ENCODE measurements at regions not wholly inside any gene's neighbourhood (a gene's known extent, or its start where the extent isn't known, plus 50 kb on each side); places are given as distances from the start of the nearest gene placed in this dataset.

DNA sequence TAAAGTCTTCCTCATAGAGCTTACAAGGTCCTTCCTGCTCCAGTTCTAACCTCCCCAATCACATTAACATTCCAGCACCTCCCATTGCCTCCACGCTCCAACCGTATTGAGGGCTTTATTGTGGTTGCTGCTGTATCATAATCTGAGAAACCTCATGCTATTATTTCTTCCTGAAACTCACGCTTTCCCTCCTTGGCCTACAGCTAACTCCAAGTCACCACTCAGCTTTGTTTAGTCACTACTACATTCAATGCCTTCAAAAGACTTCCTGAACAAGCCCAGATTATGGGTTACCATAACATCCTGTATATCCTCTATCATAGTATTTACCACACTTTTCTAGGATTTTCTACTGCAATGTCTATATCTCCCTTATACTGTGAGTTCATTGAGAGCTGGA lies 230.4 kb downstream of the IKZF2 start:
- TF ChIP-seq EZH2 (IDR thresholded peaks at IDR 0.05), result no peak
- no peak for TF ChIP-seq FOXP2 (optimal IDR thresholded peaks at IDR 0.05; ENCODE audit: control extremely low read depth, extremely low read length, insufficient read depth)
- no peak for TF ChIP-seq POLR2AphosphoS5 (IDR thresholded peaks at IDR 0.05; ENCODE audit: borderline replicate concordance, low read depth, low read length)
- no peak for DNase-seq (ENCODE audit: low read depth, low spot score)

GRCh38 chr2:212919238-212919637 lies 232.2 kb downstream of the IKZF2 start:
- H3K36me3 ChIP-seq (ENCODE audit: insufficient read depth, low read length), result no peaks in the 10 kb centered on the region
- no peak for TF ChIP-seq FOXP2 (optimal IDR thresholded peaks at IDR 0.05; ENCODE audit: control extremely low read depth, extremely low read length, insufficient read depth)
- TF ChIP-seq EZH2 (IDR thresholded peaks at IDR 0.05), result no peak
- no peak for TF ChIP-seq POLR2AphosphoS5 (IDR thresholded peaks at IDR 0.05; ENCODE audit: borderline replicate concordance, low read depth, low read length)
- no peaks in the 10 kb centered on the region for H3K9me3 ChIP-seq (ENCODE audit: low read depth, low read length)
- no peak overlapping the region for H3K27ac ChIP-seq
- no peak overlapping the region for H3K9ac ChIP-seq (ENCODE audit: insufficient read length)
- no peak overlapping the region for H3K4me3 ChIP-seq
- no peak for DNase-seq (ENCODE audit: low read depth, low spot score)

More for the DNA sequence above, 230.4 kb downstream of the IKZF2 start:
- no peak overlapping the region for H3K9ac ChIP-seq (ENCODE audit: insufficient read length)
- no peak overlapping the region for H3K27ac ChIP-seq
- H3K4me3 ChIP-seq, result no peak overlapping the region
- H3K36me3 ChIP-seq (ENCODE audit: insufficient read depth, low read length), result no peaks in the 10 kb centered on the region
- H3K9me3 ChIP-seq (ENCODE audit: low read depth, low read length), result no peaks in the 10 kb centered on the region; the same call in 1 of the 2 replicates

DNA sequence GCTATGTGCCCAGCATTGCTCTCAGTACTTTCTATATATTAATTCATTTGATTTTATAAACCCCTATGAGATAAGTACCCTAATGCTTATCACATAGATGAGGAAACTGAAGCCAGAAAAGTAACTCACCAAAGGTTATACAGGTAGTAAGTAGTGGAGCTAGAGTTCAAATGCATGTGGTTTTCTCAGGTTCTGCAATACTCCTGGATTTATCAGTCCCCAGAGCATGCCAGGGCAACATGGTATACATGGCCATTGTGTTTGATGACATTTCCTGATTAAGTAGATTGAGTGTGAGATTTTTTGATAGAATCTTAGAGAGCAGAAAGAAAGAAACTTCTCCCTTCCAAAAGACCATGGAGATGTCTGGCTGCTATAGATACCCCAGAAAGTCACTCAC lies 233.1 kb downstream of the IKZF2 start:
- H3K36me3 ChIP-seq (ENCODE audit: insufficient read depth, low read length), result no peaks in the 10 kb centered on the region
- no peak for TF ChIP-seq POLR2AphosphoS5 (IDR thresholded peaks at IDR 0.05; ENCODE audit: borderline replicate concordance, low read depth, low read length)
- TF ChIP-seq EZH2 (IDR thresholded peaks at IDR 0.05), result no peak
- no peak for TF ChIP-seq FOXP2 (optimal IDR thresholded peaks at IDR 0.05; ENCODE audit: control extremely low read depth, extremely low read length, insufficient read depth)
- DNase-seq (ENCODE audit: low read depth, low spot score), result no peak
- H3K9me3 ChIP-seq (ENCODE audit: low read depth, low read length), result no peaks in the 10 kb centered on the region
- H3K9ac ChIP-seq (ENCODE audit: insufficient read length), result no peak overlapping the region
- no peak overlapping the region for H3K27ac ChIP-seq
- no peak overlapping the region for H3K4me3 ChIP-seq

- H3K4me3 ChIP-seq, result no peak overlapping the region
- no peak for DNase-seq (ENCODE audit: low read depth, low spot score)
- no peak overlapping the region for H3K9ac ChIP-seq (ENCODE audit: insufficient read length)
- no peak overlapping the region for H3K27ac ChIP-seq
- H3K36me3 ChIP-seq (ENCODE audit: insufficient read depth, low read length), result no peaks in the 10 kb centered on the region
- TF ChIP-seq FOXP2 (optimal IDR thresholded peaks at IDR 0.05; ENCODE audit: control extremely low read depth, extremely low read length, insufficient read depth), result no peak
- TF ChIP-seq POLR2AphosphoS5 (IDR thresholded peaks at IDR 0.05; ENCODE audit: borderline replicate concordance, low read depth, low read length), result no peak
- TF ChIP-seq EZH2 (IDR thresholded peaks at IDR 0.05), result no peak
- H3K9me3 ChIP-seq (ENCODE audit: low read depth, low read length), result no peaks in the 10 kb centered on the region
Observed at GRCh38 chr2:212915121-212915782, 236.2 kb downstream of the IKZF2 start.

- Histone ChIP-seq H3K9me3 (ENCODE audit: low read depth, low read length) (no peaks in the 10 kb centered on the region), H3K9ac (ENCODE audit: insufficient read length) (no peak overlapping the region), H3K4me3 (no peak overlapping the region), H3K27ac (no peak overlapping the region), H3K36me3 (ENCODE audit: insufficient read depth, low read length) (no peaks in the 10 kb centered on the region)
- no peak for DNase-seq (ENCODE audit: low read depth, low spot score)
- TF ChIP-seq POLR2AphosphoS5 (IDR thresholded peaks at IDR 0.05; ENCODE audit: borderline replicate concordance, low read depth, low read length) (no peak), FOXP2 (optimal IDR thresholded peaks at IDR 0.05; ENCODE audit: control extremely low read depth, extremely low read length, insufficient read depth) (no peak), EZH2 (IDR thresholded peaks at IDR 0.05) (no peak)
Observed at GRCh38 chr2:212914392-212914791, 237.0 kb downstream of the IKZF2 start.

DNA sequence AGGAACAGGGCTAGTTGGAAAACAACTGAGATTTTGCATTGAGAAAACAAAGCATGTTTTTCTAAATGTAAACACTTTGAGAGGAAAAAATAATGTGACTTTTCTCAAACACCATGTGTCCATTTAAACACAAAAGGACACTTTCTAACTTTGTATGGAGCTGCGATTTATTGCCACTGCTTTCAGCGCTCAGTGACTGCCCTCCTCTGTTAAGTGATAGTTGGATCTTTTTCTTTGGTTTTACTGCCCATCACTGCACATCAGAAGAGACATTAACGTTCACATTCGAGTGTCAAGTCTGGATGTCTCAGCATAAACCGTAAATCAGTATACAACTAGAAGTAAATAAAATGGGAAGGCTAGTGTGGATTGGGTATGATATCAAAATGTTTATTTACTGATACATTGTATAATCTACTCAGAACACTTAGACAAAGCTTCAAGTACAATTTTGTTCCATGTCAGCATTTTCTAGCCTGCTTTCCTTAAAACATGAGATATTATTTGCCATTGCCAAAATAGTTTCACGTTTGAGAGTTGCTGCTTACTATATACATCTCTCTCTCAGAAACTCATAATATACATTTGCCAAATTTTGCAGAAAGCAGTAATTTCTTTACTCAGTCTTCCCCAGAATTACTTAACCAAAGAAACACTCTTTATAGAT lies 237.6 kb downstream of the IKZF2 start:
- DNase-seq (ENCODE audit: low read depth, low spot score), result no peak
- Histone ChIP-seq H3K4me3 (no peak overlapping the region), H3K36me3 (ENCODE audit: insufficient read depth, low read length) (no peaks in the 10 kb centered on the region), H3K27ac (no peak overlapping the region), H3K9me3 (ENCODE audit: low read depth, low read length) (no peaks in the 10 kb centered on the region), H3K9ac (ENCODE audit: insufficient read length) (no peak overlapping the region)
- TF ChIP-seq EZH2 (IDR thresholded peaks at IDR 0.05) (no peak), POLR2AphosphoS5 (IDR thresholded peaks at IDR 0.05; ENCODE audit: borderline replicate concordance, low read depth, low read length) (no peak), FOXP2 (optimal IDR thresholded peaks at IDR 0.05; ENCODE audit: control extremely low read depth, extremely low read length, insufficient read depth) (no peak)

GRCh38 chr2:212912445-212913103 lies 238.8 kb downstream of the IKZF2 start:
- TF ChIP-seq FOXP2 (optimal IDR thresholded peaks at IDR 0.05; ENCODE audit: control extremely low read depth, extremely low read length, insufficient read depth) (no peak), POLR2AphosphoS5 (IDR thresholded peaks at IDR 0.05; ENCODE audit: borderline replicate concordance, low read depth, low read length) (no peak), EZH2 (IDR thresholded peaks at IDR 0.05) (no peak)
- DNase-seq (ENCODE audit: low read depth, low spot score), result no peak
- Histone ChIP-seq H3K27ac (peak overlapping the region; percentile 84), H3K4me3 (peak overlapping the region; percentile 19; the same call in 1 of the 2 replicates), H3K9me3 (ENCODE audit: low read depth, low read length) (no peaks in the 10 kb centered on the region), H3K9ac (ENCODE audit: insufficient read length) (peak overlapping the region; percentile 30), H3K36me3 (ENCODE audit: insufficient read depth, low read length) (no peaks in the 10 kb centered on the region)

- peak overlapping the region; percentile 32 for H3K9ac ChIP-seq (ENCODE audit: insufficient read length)
- no peak for DNase-seq (ENCODE audit: low read depth, low spot score)
- peak overlapping the region; percentile 84 for H3K27ac ChIP-seq
- H3K4me3 ChIP-seq, result 0 out of 2 replicates have a peak overlapping the region, but pooled peaks have one; percentile 5
- H3K9me3 ChIP-seq (ENCODE audit: low read depth, low read length), result no peaks in the 10 kb centered on the region
- no peaks in the 10 kb centered on the region for H3K36me3 ChIP-seq (ENCODE audit: insufficient read depth, low read length)
- TF ChIP-seq FOXP2 (optimal IDR thresholded peaks at IDR 0.05; ENCODE audit: control extremely low read depth, extremely low read length, insufficient read depth) (no peak), EZH2 (IDR thresholded peaks at IDR 0.05) (no peak), POLR2AphosphoS5 (IDR thresholded peaks at IDR 0.05; ENCODE audit: borderline replicate concordance, low read depth, low read length) (no peak)
Observed at GRCh38 chr2:212911011-212911410, 240.4 kb downstream of the IKZF2 start.

Measured in SK-N-MC (cell line).